GM12865 (cell line): ENCODE measurements at regions not wholly inside any gene's neighbourhood (a gene's known extent, or its start where the extent isn't known, plus 50 kb on each side); places are given as distances from the start of the nearest gene placed in this dataset.
"Not testable (repeated sequence)": the region's sequence is repeated elsewhere in the genome, so short reads cannot be mapped to it uniquely, and the experiment has no call there.

ENCODE experiments used
- DNase-seq: peaks from one replicate; pipeline ENCODE4 v3.0.0; 2010; ENCODE audit warnings: low read depth
- H3K4me3 ChIP-seq: 2 replicates; pipeline ENCODE4 v1.5.1; 2011; ENCODE audit warnings: mild to moderate bottlenecking, low read depth, low read length, control low read depth
- CTCF ChIP-seq: IDR thresholded peaks from 2 replicates; pipeline ENCODE4 v1.5.1; 2011; ENCODE audit warnings: low read length, control low read depth, low read depth, inconsistent platforms; ENCODE audit not compliant: insufficient read depth; ENCODE audit errors: missing control alignments

- no peak overlapping the region for H3K4me3 ChIP-seq
- TF ChIP-seq CTCF: no peak
- DNase-seq: no peak
Observed at GRCh38 chr14:27256805-27257204, 659.0 kb upstream of the NOVA1 start.

GRCh38 chr14:27267876-27268275, 670.0 kb upstream of the NOVA1 start:
- no peak overlapping the region for H3K4me3 ChIP-seq
- no peak for TF ChIP-seq CTCF
- DNase-seq: no peak

GRCh38 chr14:27270716-27271115, 672.9 kb upstream of the NOVA1 start:
- DNase-seq: no peak
- H3K4me3 ChIP-seq: no peak overlapping the region
- no peak for TF ChIP-seq CTCF

GRCh38 chr14:27278341-27278740, 680.5 kb upstream of the NOVA1 start:
- DNase-seq: no peak
- no peak for TF ChIP-seq CTCF
- no peak overlapping the region for H3K4me3 ChIP-seq

GRCh38 chr14:27305441-27305945, 707.7 kb upstream of the NOVA1 start:
- no peak for TF ChIP-seq CTCF
- no peak overlapping the region for H3K4me3 ChIP-seq
- DNase-seq: no peak

- not testable (repeated sequence) for H3K4me3 ChIP-seq, DNase-seq
Observed at GRCh38 chr14:27312730-27313129, 714.9 kb upstream of the NOVA1 start.

- DNase-seq: no peak
- H3K4me3 ChIP-seq: no peak overlapping the region
- no peak for TF ChIP-seq CTCF
Observed at GRCh38 chr14:27314231-27314630, 716.4 kb upstream of the NOVA1 start.
